ENCODE measurements at regions not wholly inside any gene's neighbourhood (a gene's known extent, or its start where the extent isn't known, plus 50 kb on each side); places are given as distances from the start of the nearest gene placed in this dataset.
A peak's percentile ranks its signal among the peaks of the same experiment; 100 is the strongest.

- TF ChIP-seq POLR2AphosphoS5 (IDR thresholded peaks at IDR 0.05; ENCODE audit: low read depth) (no peak), CTCF (IDR thresholded peaks at IDR 0.05; ENCODE audit: insufficient read depth, low read length) (no peak), SPI1 (IDR thresholded peaks at IDR 0.05; ENCODE audit: borderline replicate concordance, low read depth) (no peak), GABPA (IDR thresholded peaks at IDR 0.05; ENCODE audit: low read depth) (no peak), REST (IDR thresholded peaks at IDR 0.05; ENCODE audit: insufficient replicate concordance, low read depth) (no peak)
Observed at GRCh38 chr7:112882511-112882910, 92.3 kb upstream of the TMEM168 start.

GRCh38 chr7:112882022-112882421 is 91.8 kb upstream of the TMEM168 start:
- TF ChIP-seq CTCF (IDR thresholded peaks at IDR 0.05; ENCODE audit: insufficient read depth, low read length) (no peak), SPI1 (IDR thresholded peaks at IDR 0.05; ENCODE audit: borderline replicate concordance, low read depth) (no peak), POLR2AphosphoS5 (IDR thresholded peaks at IDR 0.05; ENCODE audit: low read depth) (no peak), REST (IDR thresholded peaks at IDR 0.05; ENCODE audit: insufficient replicate concordance, low read depth) (no peak), GABPA (IDR thresholded peaks at IDR 0.05; ENCODE audit: low read depth) (no peak)
- peak overlapping the region; percentile 65 for H3K27ac ChIP-seq (replicated peaks)
- no peak for DNase-seq (ENCODE audit: low read depth in 1 of 2, low spot score in 1 of 2)
- no peak overlapping the region for H3K4me3 ChIP-seq (replicated peaks; ENCODE audit: insufficient read depth, low read length)
- no peaks in the 10 kb centered on the region for H3K27me3 ChIP-seq (ENCODE audit: insufficient read depth, poor library complexity, severe bottlenecking)

More at GRCh38 chr7:112882511-112882910, 92.3 kb upstream of the TMEM168 start:
- Histone ChIP-seq H3K27ac (replicated peaks) (peak overlapping the region; percentile 65), H3K27me3 (ENCODE audit: insufficient read depth, poor library complexity, severe bottlenecking) (no peaks in the 10 kb centered on the region), H3K4me3 (replicated peaks; ENCODE audit: insufficient read depth, low read length) (no peak overlapping the region)
- DNase-seq (ENCODE audit: low read depth in 1 of 2, low spot score in 1 of 2): peak; percentile 10 to 50

- H3K27ac ChIP-seq (replicated peaks): no peak overlapping the region
Observed at GRCh38 chr7:112880818-112881418, 90.7 kb upstream of the TMEM168 start.

More at GRCh38 chr7:112880818-112881418, 90.7 kb upstream of the TMEM168 start:
- Histone ChIP-seq H3K27me3 (ENCODE audit: insufficient read depth, poor library complexity, severe bottlenecking) (no peaks in the 10 kb centered on the region), H3K4me3 (replicated peaks; ENCODE audit: insufficient read depth, low read length) (no peak overlapping the region)
- TF ChIP-seq CTCF (IDR thresholded peaks at IDR 0.05; ENCODE audit: insufficient read depth, low read length) (no peak), GABPA (IDR thresholded peaks at IDR 0.05; ENCODE audit: low read depth) (no peak), REST (IDR thresholded peaks at IDR 0.05; ENCODE audit: insufficient replicate concordance, low read depth) (no peak), POLR2AphosphoS5 (IDR thresholded peaks at IDR 0.05; ENCODE audit: low read depth) (no peak), SPI1 (IDR thresholded peaks at IDR 0.05; ENCODE audit: borderline replicate concordance, low read depth) (no peak)
- no peak for DNase-seq (ENCODE audit: low read depth in 1 of 2, low spot score in 1 of 2)
